MM.1S (cell line): ENCODE measurements at regions not wholly inside any gene's neighbourhood (a gene's known extent, or its start where the extent isn't known, plus 50 kb on each side); places are given as distances from the start of the nearest gene placed in this dataset.

Experiments used
- DNase-seq: peaks from one replicate; pipeline ENCODE4 v3.0.0-alpha.2; 2015
- H2AFZ ChIP-seq: fragments of 300-600 bp; sonication (generic); 2 replicates; pipeline ENCODE4 v1.6.0; 2016; ENCODE audit warnings: antibody characterized with exemption, low read length
- H3F3A ChIP-seq: fragments of 300-600 bp; sonication (generic); 2 replicates; pipeline ENCODE4 v1.6.1; 2016; ENCODE audit warnings: mild to moderate bottlenecking, antibody characterized with exemption, low read length, moderate library complexity, mixed read lengths; ENCODE audit not compliant: insufficient read depth
- H3K27ac ChIP-seq: fragments of 300-600 bp; sonication (generic); 2 replicates; pipeline ENCODE4 v1.5.1; 2016; ENCODE audit warnings: mild to moderate bottlenecking, low read length
- H3K27me3 ChIP-seq: fragments of 300-600 bp; sonication (generic); replicated peaks from 2 replicates; pipeline ENCODE4 v1.6.0; 2016; ENCODE audit warnings: low read length; ENCODE audit not compliant: insufficient read depth
- H3K36me3 ChIP-seq: fragments of 300-600 bp; sonication (generic); replicated peaks from 2 replicates; pipeline ENCODE4 v1.6.1; 2016; ENCODE audit warnings: mild to moderate bottlenecking, low read length, mixed read lengths; ENCODE audit not compliant: insufficient read depth
- H3K4me1 ChIP-seq: fragments of 300-600 bp; sonication (generic); 2 replicates; pipeline ENCODE4 v1.6.1; 2016; ENCODE audit warnings: low read length, mixed read lengths
- H3K4me2 ChIP-seq: fragments of 300-600 bp; sonication (generic); 2 replicates; pipeline ENCODE4 v1.6.0; 2016; ENCODE audit warnings: low read depth, low read length
- H3K4me3 ChIP-seq: fragments of 300-600 bp; sonication (generic); 2 replicates; pipeline ENCODE4 v1.5.1; 2016; ENCODE audit warnings: low read length, mixed read lengths
- H3K79me2 ChIP-seq: fragments of 300-600 bp; sonication (generic); 2 replicates; pipeline ENCODE4 v1.6.1; 2016; ENCODE audit warnings: mixed run types, low read length, mixed read lengths
- H3K9ac ChIP-seq: fragments of 300-600 bp; sonication (generic); 2 replicates; pipeline ENCODE4 v1.6.1; 2016; ENCODE audit warnings: low read length, mixed read lengths
- H3K9me2 ChIP-seq: fragments of 300-600 bp; sonication (generic); replicated peaks from 2 replicates; pipeline ENCODE4 v1.6.1; 2016; ENCODE audit warnings: mild to moderate bottlenecking, low read length, mixed read lengths; ENCODE audit not compliant: insufficient read depth
- H3K9me3 ChIP-seq: fragments of 300-600 bp; sonication (generic); replicated peaks from 2 replicates; pipeline ENCODE4 v1.6.1; 2016; ENCODE audit warnings: mild to moderate bottlenecking, low read length, mixed read lengths; ENCODE audit not compliant: insufficient read depth
- H4K20me1 ChIP-seq: fragments of 300-600 bp; sonication (generic); 2 replicates; pipeline ENCODE4 v1.6.1; 2016; ENCODE audit warnings: mild to moderate bottlenecking, low read length, moderate library complexity, mixed read lengths; ENCODE audit not compliant: insufficient read depth
- CTCF ChIP-seq: fragments of 300-600 bp; sonication (generic); IDR thresholded peaks from 2 replicates; pipeline ENCODE4 v1.5.1; 2016; ENCODE audit warnings: antibody characterized with exemption, low read length, mixed read lengths
- EZH2 ChIP-seq: fragments of 300-600 bp; sonication (generic); optimal IDR thresholded peaks from 2 replicates; pipeline ENCODE3; 2017; ENCODE audit warnings: low read depth, mild to moderate bottlenecking, antibody characterized with exemption, low read length, mixed read lengths
- EZH2phosphoT487 ChIP-seq: fragments of 300-600 bp; sonication (generic); IDR thresholded peaks from 2 replicates; pipeline ENCODE4 v1.6.1; 2018; ENCODE audit warnings: antibody characterized with exemption, low read length

DNA sequence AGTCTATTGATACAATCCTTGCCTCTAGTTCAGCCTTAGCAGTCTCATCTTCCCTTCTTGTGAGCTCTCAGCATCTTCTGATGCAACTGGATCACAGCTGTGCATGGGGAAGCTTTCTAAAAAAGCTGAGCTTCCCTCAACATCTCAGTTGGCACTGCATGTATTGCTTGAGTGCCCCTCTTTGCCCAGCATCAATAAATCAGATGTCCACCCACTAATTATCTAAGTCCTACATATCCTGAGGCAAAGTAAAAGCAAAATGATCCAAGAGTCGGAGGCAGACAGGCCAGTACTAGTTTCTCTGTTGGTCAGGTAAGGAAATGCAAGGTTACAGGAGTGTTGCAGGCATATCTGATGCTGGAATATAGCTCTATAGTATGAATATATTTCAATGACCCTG, 334.5 kb upstream of the NCAM1 start:
- Histone ChIP-seq H4K20me1 (no peaks in the 10 kb centered on the region), H3K27me3 (no peaks in the 10 kb centered on the region), H3K9ac (no peak overlapping the region), H3K4me1 (no peaks in the 10 kb centered on the region), H3K36me3 (no peaks in the 10 kb centered on the region), H3K27ac (no peak overlapping the region), H3K4me2 (no peak overlapping the region), H3K79me2 (no peaks in the 10 kb centered on the region), H3K4me3 (no peak overlapping the region), H2AFZ (no peak overlapping the region), H3K9me2 (no peaks in the 10 kb centered on the region), H3K9me3 (no peaks in the 10 kb centered on the region), H3F3A (no peaks in the 10 kb centered on the region)
- DNase-seq: no peak
- no peak for TF ChIP-seq CTCF
- TF ChIP-seq EZH2phosphoT487: no peak
- no peak for TF ChIP-seq EZH2

- Histone ChIP-seq H3K27ac (no peak overlapping the region), H3K4me1 (no peaks in the 10 kb centered on the region), H3F3A (no peaks in the 10 kb centered on the region)
Measured at GRCh38 chr11:112627588-112628045, 333.6 kb upstream of the NCAM1 start.

DNA sequence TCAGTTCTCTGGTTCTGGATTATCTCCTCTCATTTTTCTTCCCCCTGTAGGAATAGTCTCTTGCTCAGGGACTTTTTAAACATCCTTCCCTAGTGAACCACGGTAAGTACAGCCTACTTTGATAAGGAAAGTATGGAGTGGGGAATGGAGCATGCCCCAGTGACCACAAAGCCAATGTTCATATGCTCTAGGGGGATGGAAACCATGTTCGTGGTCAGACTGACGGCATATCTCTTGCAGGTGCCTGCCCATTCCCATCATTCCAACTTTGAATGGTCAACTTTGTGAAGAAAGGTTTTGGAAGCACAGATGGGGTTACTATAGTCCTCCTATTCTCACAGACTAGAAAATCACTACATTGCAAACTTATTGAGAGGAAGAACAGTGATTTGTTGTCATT, 332.5 kb upstream of the NCAM1 start:
- no peaks in the 10 kb centered on the region for H3K4me1 ChIP-seq
- no peaks in the 10 kb centered on the region for H3K27me3 ChIP-seq
- DNase-seq: no peak
- no peak overlapping the region for H3K9ac ChIP-seq
- TF ChIP-seq EZH2 (no peak), EZH2phosphoT487 (no peak), CTCF (no peak)
- no peak overlapping the region for H3K4me3 ChIP-seq
- no peaks in the 10 kb centered on the region for H3F3A ChIP-seq
- no peaks in the 10 kb centered on the region for H3K79me2 ChIP-seq
- no peaks in the 10 kb centered on the region for H3K9me3 ChIP-seq
- no peaks in the 10 kb centered on the region for H3K9me2 ChIP-seq
- H4K20me1 ChIP-seq: no peaks in the 10 kb centered on the region
- H3K36me3 ChIP-seq: no peaks in the 10 kb centered on the region
- H3K4me2 ChIP-seq: no peak overlapping the region
- no peak overlapping the region for H3K27ac ChIP-seq
- no peak overlapping the region for H2AFZ ChIP-seq

More at GRCh38 chr11:112627588-112628045, 333.6 kb upstream of the NCAM1 start:
- Histone ChIP-seq H3K27me3 (no peaks in the 10 kb centered on the region), H4K20me1 (no peaks in the 10 kb centered on the region), H3K4me2 (no peak overlapping the region), H3K9me3 (no peaks in the 10 kb centered on the region), H2AFZ (no peak overlapping the region), H3K36me3 (no peaks in the 10 kb centered on the region), H3K9me2 (no peaks in the 10 kb centered on the region), H3K79me2 (no peaks in the 10 kb centered on the region), H3K9ac (no peak overlapping the region), H3K4me3 (no peak overlapping the region)
- peak; percentile 36 for DNase-seq
- no peak for TF ChIP-seq EZH2
- TF ChIP-seq EZH2phosphoT487: no peak
- no peak for TF ChIP-seq CTCF
